A673 (cell line): ENCODE measurements at regions not wholly inside any gene's neighbourhood (a gene's known extent, or its start where the extent isn't known, plus 50 kb on each side); places are given as distances from the start of the nearest gene placed in this dataset.

ENCODE experiments used
- BruUV-seq: library from RNA; stranded (reverse); fragments of 400-500 nt; replicated peaks from 2 replicates; lab custom pipeline; 2021; lab: Mats Ljungman, UMichigan
- CTCF ChIA-PET: fragments of 300-600 bp; sonication (Branson Sonifier 250); formaldehyde crosslinking; loops from one replicate; lab custom pipeline; 2022; ENCODE audit warnings: antibody characterized with exemption; lab: Charles Lee
- POLR2A ChIA-PET: fragments of 300-600 bp; sonication (Branson Sonifier 250); formaldehyde crosslinking; loops from one replicate; lab custom pipeline; 2022; ENCODE audit warnings: antibody characterized with exemption; ENCODE audit not compliant: low non-redundant PET; lab: Charles Lee
- DNase-seq: peaks from one replicate; pipeline ENCODE4 v3.0.0-alpha.2; 2015; ENCODE audit warnings: low spot score
- H3K27ac ChIP-seq: fragments of 200-600 bp; sonication (generic); 2 replicates; pipeline ENCODE4 v1.5.1; 2016; ENCODE audit warnings: mixed run types, low read depth, mild to moderate bottlenecking, mixed read lengths, antibody characterized with exemption, low read length; ENCODE audit not compliant: poor library complexity, severe bottlenecking
- H3K27me3 ChIP-seq: fragments of 200-600 bp; sonication (generic); replicated peaks from 2 replicates; pipeline ENCODE4 v1.6.1; 2017; ENCODE audit warnings: mixed run types, low read depth, mild to moderate bottlenecking, mixed read lengths, antibody characterized with exemption, low read length; ENCODE audit not compliant: insufficient read depth, poor library complexity
- H3K36me3 ChIP-seq: fragments of 200-600 bp; sonication (generic); 2 replicates; pipeline ENCODE4 v1.6.1; 2016; ENCODE audit warnings: mixed run types, mild to moderate bottlenecking, mixed read lengths, antibody characterized with exemption, low read length; ENCODE audit not compliant: insufficient read depth, poor library complexity, severe bottlenecking
- H3K4me1 ChIP-seq: fragments of 200-600 bp; sonication (generic); 2 replicates; pipeline ENCODE4 v1.6.1; 2017; ENCODE audit warnings: mixed run types, mild to moderate bottlenecking, mixed read lengths, antibody characterized with exemption, low read length; ENCODE audit not compliant: insufficient read depth, poor library complexity, severe bottlenecking
- H3K4me3 ChIP-seq: fragments of 200-600 bp; sonication (generic); 2 replicates; pipeline ENCODE4 v1.5.1; 2016; ENCODE audit warnings: low read depth, mixed run types, mild to moderate bottlenecking, mixed read lengths, low read length; ENCODE audit not compliant: poor library complexity, severe bottlenecking
- H3K9me3 ChIP-seq: fragments of 200-600 bp; sonication (generic); 2 replicates; pipeline ENCODE4 v1.6.1; 2016; ENCODE audit warnings: mixed run types, low read depth, mild to moderate bottlenecking, mixed read lengths, antibody characterized with exemption, low read length; ENCODE audit not compliant: poor library complexity, severe bottlenecking
- EZH2 ChIP-seq: fragments of 200-600 bp; sonication (generic); IDR thresholded peaks from 2 replicates; pipeline ENCODE4 v1.6.1; 2017; ENCODE audit warnings: borderline replicate concordance, low read depth, mild to moderate bottlenecking, mixed read lengths, antibody characterized with exemption, low read length; ENCODE audit not compliant: poor library complexity, severe bottlenecking
- intact Hi-C: fragments of 100-400 bp; cut with micrococcal nuclease; formaldehyde crosslinking; loops from one replicate; pipeline ENCODE4 v1.10.0; 2022; ENCODE audit not compliant: unreplicated experiment
- TF ChIP-seq, protein P1 (sequence below): fragments of 300-800, 200-600 bp; sonication (generic); conservative IDR thresholded peaks from 2 replicates; pipeline ENCODE4 v1.5.1; 2017; ENCODE audit warnings: low read depth, mild to moderate bottlenecking, antibody characterized with exemption, low read length, moderate library complexity, mixed read lengths

DNA sequence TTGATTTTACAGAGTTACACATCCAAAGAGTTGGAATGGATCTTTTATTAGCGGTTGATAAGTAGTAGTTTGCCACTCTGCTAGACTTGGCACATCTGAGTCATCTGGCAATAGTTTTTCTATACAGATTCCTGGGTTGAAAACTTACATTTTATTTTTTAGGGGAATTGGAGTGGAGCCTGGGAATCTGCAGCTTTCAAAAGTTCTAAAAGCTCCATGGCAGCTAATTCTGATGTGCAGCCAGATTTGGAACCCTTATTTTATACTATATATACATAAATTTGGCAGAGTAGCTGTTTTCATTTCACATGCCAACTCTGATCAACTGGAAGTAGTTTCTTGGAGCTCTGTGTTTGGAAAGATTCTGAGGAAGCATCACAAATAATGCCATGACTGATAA is 715.5 kb downstream of the TLR4 start:
- no peaks in the 10 kb centered on the region for H3K27me3 ChIP-seq
- intact Hi-C loops, result no loop called here
- TF ChIP-seq EZH2, result no peak
- TF ChIP-seq, protein P1, sequence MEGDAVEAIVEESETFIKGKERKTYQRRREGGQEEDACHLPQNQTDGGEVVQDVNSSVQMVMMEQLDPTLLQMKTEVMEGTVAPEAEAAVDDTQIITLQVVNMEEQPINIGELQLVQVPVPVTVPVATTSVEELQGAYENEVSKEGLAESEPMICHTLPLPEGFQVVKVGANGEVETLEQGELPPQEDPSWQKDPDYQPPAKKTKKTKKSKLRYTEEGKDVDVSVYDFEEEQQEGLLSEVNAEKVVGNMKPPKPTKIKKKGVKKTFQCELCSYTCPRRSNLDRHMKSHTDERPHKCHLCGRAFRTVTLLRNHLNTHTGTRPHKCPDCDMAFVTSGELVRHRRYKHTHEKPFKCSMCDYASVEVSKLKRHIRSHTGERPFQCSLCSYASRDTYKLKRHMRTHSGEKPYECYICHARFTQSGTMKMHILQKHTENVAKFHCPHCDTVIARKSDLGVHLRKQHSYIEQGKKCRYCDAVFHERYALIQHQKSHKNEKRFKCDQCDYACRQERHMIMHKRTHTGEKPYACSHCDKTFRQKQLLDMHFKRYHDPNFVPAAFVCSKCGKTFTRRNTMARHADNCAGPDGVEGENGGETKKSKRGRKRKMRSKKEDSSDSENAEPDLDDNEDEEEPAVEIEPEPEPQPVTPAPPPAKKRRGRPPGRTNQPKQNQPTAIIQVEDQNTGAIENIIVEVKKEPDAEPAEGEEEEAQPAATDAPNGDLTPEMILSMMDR, result no peak
- no peak overlapping the region for H3K4me3 ChIP-seq
- DNase-seq, result no peak
- ChIA-PET POLR2A (no interaction called here), CTCF (no interaction called here)
- no peak overlapping the region for H3K27ac ChIP-seq
- H3K36me3 ChIP-seq, result no peaks in the 10 kb centered on the region
- no TSS peak for BruUV-seq
- H3K9me3 ChIP-seq, result no peaks in the 10 kb centered on the region
- H3K4me1 ChIP-seq, result no peaks in the 10 kb centered on the region

DNA sequence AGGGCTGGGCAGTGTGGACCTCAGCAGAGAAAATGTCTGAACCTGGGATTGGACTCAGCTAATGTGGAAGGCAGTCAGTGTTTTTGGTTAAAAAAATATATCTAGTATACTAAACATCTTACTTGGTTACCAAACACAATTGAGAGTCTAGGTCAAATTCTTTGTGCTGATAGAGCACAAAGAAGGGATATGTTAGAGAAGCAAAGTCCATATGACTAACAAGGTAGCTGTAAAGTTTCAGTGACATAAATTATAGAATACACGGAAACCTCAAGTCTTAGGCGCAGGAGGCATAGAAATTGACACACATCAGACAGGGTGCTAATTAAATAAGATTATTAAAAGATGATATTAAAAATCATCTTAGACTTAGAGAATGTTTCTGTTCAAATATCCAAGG is 718.3 kb downstream of the TLR4 start:
- no peak for TF ChIP-seq EZH2
- TF ChIP-seq, protein P1, result no peak
- Histone ChIP-seq H3K27ac (no peak overlapping the region), H3K27me3 (no peaks in the 10 kb centered on the region), H3K9me3 (no peaks in the 10 kb centered on the region), H3K4me1 (no peaks in the 10 kb centered on the region), H3K4me3 (no peak overlapping the region), H3K36me3 (no peaks in the 10 kb centered on the region)
- ChIA-PET CTCF (no interaction called here), POLR2A (no interaction called here)
- intact Hi-C loops, result no loop called here
- DNase-seq, result no peak
- no TSS peak for BruUV-seq

DNA sequence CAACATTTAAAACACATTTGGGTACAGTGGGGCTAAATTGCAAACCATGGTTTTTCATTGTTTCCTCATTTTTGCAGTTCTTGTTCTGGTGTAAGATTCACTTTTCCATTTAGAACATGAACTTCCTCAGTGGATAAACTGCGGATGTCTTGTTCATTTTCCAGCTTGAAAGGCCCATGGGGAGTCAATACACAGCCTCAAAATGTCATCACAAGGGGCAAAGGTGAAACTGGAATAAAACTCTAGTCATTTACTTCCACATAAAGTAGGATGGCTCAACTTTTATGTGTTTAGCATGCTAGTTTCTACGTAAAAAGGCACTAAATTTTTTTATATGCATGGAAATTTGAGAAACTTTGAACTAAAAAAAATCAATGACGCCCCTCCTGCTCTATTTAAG is 718.8 kb downstream of the TLR4 start:
- no peaks in the 10 kb centered on the region for H3K36me3 ChIP-seq
- intact Hi-C loops, result no loop called here
- no TSS peak for BruUV-seq
- no peak for DNase-seq
- CTCF ChIA-PET, result no interaction called here
- H3K9me3 ChIP-seq, result no peaks in the 10 kb centered on the region
- H3K27me3 ChIP-seq, result no peaks in the 10 kb centered on the region
- POLR2A ChIA-PET, result no interaction called here
- no peak overlapping the region for H3K4me3 ChIP-seq
- H3K4me1 ChIP-seq, result no peaks in the 10 kb centered on the region
- H3K27ac ChIP-seq, result no peak overlapping the region
- TF ChIP-seq, protein P1, result no peak
- no peak for TF ChIP-seq EZH2
